ENCODE measurements at regions not wholly inside any gene's neighbourhood (a gene's known extent, or its start where the extent isn't known, plus 50 kb on each side); places are given as distances from the start of the nearest gene placed in this dataset.
A peak's percentile ranks its signal among the peaks of the same experiment; 100 is the strongest.

DNA sequence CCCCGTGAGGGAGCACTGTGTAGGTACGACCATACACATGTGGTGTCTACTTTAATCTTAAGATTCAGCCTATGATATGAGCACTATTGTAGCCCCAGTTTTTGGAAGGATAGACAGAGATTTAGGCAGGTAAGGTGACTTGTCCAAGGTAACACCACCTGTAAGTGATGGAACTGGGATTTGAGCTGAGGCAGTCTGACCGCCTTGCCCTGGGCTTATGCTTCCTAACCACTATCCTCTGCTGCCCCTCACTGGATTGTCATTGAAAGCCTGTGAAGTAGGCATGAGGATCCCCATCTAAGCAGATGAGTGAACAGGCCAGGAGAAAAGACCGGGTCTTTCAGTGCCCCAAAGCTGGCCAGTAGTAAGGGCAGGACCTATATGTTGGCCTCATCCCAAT, 343.8 kb downstream of the CYRIA start:
- FAIRE-seq = no peak
- CTCF ChIA-PET (ENCODE audit: partially characterized antibody) = interaction anchor here (1.0 to 2.3 kb wide), 8 partner anchors 11 to 685 kb away, joined by 3 to 9 read pairs (median 4); no protein-coding TSS in a partner anchor

More for the DNA sequence above, 343.8 kb downstream of the CYRIA start:
- DNase-seq (ENCODE audit: low read depth in 1 of 2, low spot score in 2 of 2) = no peak
- Histone ChIP-seq H2AK5ac (ENCODE audit: low read depth, low read length) (no peak overlapping the region), H2AFZ (ENCODE audit: low read length) (no peak overlapping the region), H3K4me2 (ENCODE audit: insufficient read depth in 1 of 2, low read depth in 2 of 2, low read length in 2 of 2) (no peak overlapping the region), H2BK120ac (replicated peaks; ENCODE audit: low read depth, low read length) (no peak overlapping the region), H3K56ac (replicated peaks; ENCODE audit: insufficient read length, low read depth, low read length) (no peak overlapping the region), H3K4me1 (replicated peaks in 1 of 4; ENCODE audit: control insufficient read depth in 3 of 4, insufficient read depth in 4 of 4, low read length in 3 of 4) (peaks cover 0 to 4% (median 2%) of the 10 kb centered on the region in 4 experiments; a peak in 4 of 7 replicates), H3K79me1 (ENCODE audit: low read depth, low read length) (no peaks in the 10 kb centered on the region), H2BK12ac (ENCODE audit: low read depth, low read length) (no peak overlapping the region), H3K18ac (ENCODE audit: extremely low read depth, low read length) (no peak overlapping the region), H3K23ac (ENCODE audit: insufficient read length) (no peak overlapping the region), H3K4ac (replicated peaks; ENCODE audit: insufficient read length, low read depth, low read length) (no peak overlapping the region), H2BK20ac (ENCODE audit: low read length) (no peak overlapping the region), H3K4me3 (ENCODE audit: extremely low read depth in 1 of 4, insufficient read depth in 2 of 4, low read depth in 3 of 4, low read length in 4 of 4) (no peak overlapping the region), H4K8ac (ENCODE audit: extremely low read depth, insufficient read depth, low read length) (no peak overlapping the region), H3K27me3 (replicated peaks in 1 of 4; ENCODE audit: control insufficient read depth in 3 of 4, extremely low read depth in 1 of 4, insufficient read depth in 3 of 4, low read length in 3 of 4) (no peaks in the 10 kb centered on the region), H3K9me3 (ENCODE audit: insufficient read depth in 2 of 2, low read depth in 1 of 2, low read length in 1 of 2) (no peaks in the 10 kb centered on the region), H2BK15ac (ENCODE audit: low read length) (no peak overlapping the region), H4K91ac (replicated peaks; ENCODE audit: insufficient read length, low read length) (no peak overlapping the region), H3K9ac (replicated peaks in 1 of 4; ENCODE audit: extremely low read depth in 1 of 4, low read depth in 3 of 4, low read length in 3 of 4) (no peak overlapping the region), H3K36me3 (ENCODE audit: control insufficient read depth in 2 of 4, insufficient read depth in 4 of 4, low read length in 3 of 4) (no peaks in the 10 kb centered on the region), H4K20me1 (replicated peaks in 1 of 2; ENCODE audit: control insufficient read depth in 1 of 2, insufficient read depth in 2 of 2, low read length in 2 of 2) (no peaks in the 10 kb centered on the region), H3K27ac (ENCODE audit: low read depth, low read length) (no peak overlapping the region), H2BK5ac (ENCODE audit: low read depth, low read length) (no peak overlapping the region), H3K79me2 (ENCODE audit: control insufficient read depth in 1 of 2, insufficient read depth in 2 of 2, low read length in 2 of 2) (no peaks in the 10 kb centered on the region), H3K14ac (ENCODE audit: insufficient read length) (no peak overlapping the region), H3K23me2 (ENCODE audit: low read depth, low read length) (no peaks in the 10 kb centered on the region), H4K5ac (ENCODE audit: insufficient read length, low read depth, low read length) (no peak overlapping the region)
- TF ChIP-seq KDM5A (IDR thresholded peaks at IDR 0.05; ENCODE audit: low read length) (no peak), SIRT6 (IDR thresholded peaks at IDR 0.05; ENCODE audit: low read length) (no peak), CHD1 (IDR thresholded peaks at IDR 0.05; ENCODE audit: low read depth, low read length) (no peak), RFX5 (IDR thresholded peaks at IDR 0.05; ENCODE audit: borderline replicate concordance, low read depth, low read length) (no peak), RAD21 (IDR thresholded peaks at IDR 0.05 in 1 of 2, conservative IDR thresholded peaks at IDR 0.05 in 1 of 2; ENCODE audit: low read depth in 2 of 2, low read length in 2 of 2) (peak; percentile 80 to 86), SP4 (IDR thresholded peaks at IDR 0.05; ENCODE audit: low read length) (no peak), EP300 (IDR thresholded peaks at IDR 0.05; ENCODE audit: borderline replicate concordance in 1 of 2, low read depth in 2 of 2, low read length in 2 of 2) (no peak), CREB1 (IDR thresholded peaks at IDR 0.05) (no peak), NRF1 (IDR thresholded peaks at IDR 0.05; ENCODE audit: low read depth, low read length) (no peak), KDM1A (IDR thresholded peaks at IDR 0.05; ENCODE audit: borderline replicate concordance, low read length) (peak; percentile 87; the same call in 1 of the 2 replicates), POLR2AphosphoS5 (IDR thresholded peaks at IDR 0.05; ENCODE audit: low read depth, low read length) (no peak)
- TF ChIP-seq, protein P1, sequence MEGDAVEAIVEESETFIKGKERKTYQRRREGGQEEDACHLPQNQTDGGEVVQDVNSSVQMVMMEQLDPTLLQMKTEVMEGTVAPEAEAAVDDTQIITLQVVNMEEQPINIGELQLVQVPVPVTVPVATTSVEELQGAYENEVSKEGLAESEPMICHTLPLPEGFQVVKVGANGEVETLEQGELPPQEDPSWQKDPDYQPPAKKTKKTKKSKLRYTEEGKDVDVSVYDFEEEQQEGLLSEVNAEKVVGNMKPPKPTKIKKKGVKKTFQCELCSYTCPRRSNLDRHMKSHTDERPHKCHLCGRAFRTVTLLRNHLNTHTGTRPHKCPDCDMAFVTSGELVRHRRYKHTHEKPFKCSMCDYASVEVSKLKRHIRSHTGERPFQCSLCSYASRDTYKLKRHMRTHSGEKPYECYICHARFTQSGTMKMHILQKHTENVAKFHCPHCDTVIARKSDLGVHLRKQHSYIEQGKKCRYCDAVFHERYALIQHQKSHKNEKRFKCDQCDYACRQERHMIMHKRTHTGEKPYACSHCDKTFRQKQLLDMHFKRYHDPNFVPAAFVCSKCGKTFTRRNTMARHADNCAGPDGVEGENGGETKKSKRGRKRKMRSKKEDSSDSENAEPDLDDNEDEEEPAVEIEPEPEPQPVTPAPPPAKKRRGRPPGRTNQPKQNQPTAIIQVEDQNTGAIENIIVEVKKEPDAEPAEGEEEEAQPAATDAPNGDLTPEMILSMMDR (IDR thresholded peaks at IDR 0.05; ENCODE audit: control extremely low read depth in 1 of 3, insufficient read depth in 1 of 3, low read depth in 1 of 3, low read length in 3 of 3) = peak; percentile 31 to 56 (median 49)
- 86% methylated on average over 4 of the region's 4 CpGs; no CpG with 5 or more reads in 1 of the 2 experiments for WGBS, 2 experiments (ENCODE audit: extremely low coverage in 1 of 2, insufficient coverage in 1 of 2, insufficient read length in 1 of 2, insufficient replicate concordance in 2 of 2, low coverage in 1 of 2, low lambda C conversion rate in 2 of 2, missing lambda C conversion rate in 1 of 2)
- POLR2A ChIA-PET (ENCODE audit: partially characterized antibody) = interaction anchor here (1.4 kb wide), 1 partner anchor 382 kb away, joined by 3 read pairs; the partner anchor contains the start of gene MYCN

Measured in H1 (cell line).